ENCODE measurements at regions not wholly inside any gene's neighbourhood (a gene's known extent, or its start where the extent isn't known, plus 50 kb on each side); places are given as distances from the start of the nearest gene placed in this dataset.

DNA sequence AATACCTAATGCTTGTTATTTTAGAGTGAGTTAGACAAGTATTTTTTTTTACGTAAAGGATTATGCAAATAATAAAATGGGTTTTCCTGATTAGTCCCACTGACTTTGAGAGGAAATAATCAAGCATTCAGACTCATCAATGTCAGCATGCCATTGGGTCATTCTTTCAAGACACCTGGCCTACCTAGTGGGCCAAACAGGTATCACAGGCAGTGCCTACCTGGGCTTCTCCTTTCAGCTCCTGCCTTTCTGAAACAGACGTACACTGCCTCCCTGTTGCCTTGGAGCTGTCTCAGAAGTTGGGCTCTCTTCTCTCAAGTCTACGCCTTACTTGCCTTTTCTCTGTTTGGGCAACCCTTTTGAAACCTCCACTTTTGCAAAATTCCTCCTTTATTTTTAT is 545.6 kb downstream of the SNAPC1 start:
- no peak for DNase-seq

DNA sequence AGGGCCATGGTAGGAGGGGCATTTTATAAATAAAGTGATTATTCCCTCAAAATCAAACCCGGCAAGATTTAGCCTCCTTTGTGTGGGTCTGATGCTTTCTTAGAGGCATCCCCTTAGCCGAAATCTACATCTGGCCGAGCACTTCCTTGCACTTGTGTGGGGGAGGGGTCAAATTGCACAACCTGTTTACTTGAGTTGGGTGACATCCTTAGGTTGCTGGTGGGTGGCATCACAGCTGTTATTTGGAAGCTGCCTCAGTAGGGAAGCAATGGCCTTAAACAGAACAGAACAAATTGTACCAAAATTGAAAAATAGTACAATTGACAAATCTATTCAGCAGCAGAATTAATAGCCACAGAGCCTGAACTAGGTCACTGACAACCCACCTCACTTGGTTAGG is 546.1 kb downstream of the SNAPC1 start:
- no peak for DNase-seq

DNA sequence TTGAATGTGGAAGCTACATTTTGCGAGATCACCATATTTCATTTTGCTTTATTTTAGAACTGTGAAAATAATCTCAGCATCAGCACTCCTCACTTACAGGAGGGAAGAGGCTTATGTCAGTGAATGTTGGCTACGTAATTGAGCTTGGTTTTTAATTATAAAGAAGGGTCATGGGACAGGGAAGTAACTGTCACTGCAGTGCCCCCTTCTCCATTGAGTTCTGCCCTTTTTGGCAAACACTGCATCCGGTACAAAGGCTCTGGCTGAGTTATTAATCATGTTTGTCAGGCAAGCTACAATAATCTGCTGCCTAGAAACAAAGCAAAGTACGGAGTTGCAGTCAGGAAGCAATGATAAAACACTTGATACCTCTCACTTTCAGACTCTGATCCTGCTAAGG is 546.7 kb downstream of the SNAPC1 start:
- DNase-seq: no peak

DNA sequence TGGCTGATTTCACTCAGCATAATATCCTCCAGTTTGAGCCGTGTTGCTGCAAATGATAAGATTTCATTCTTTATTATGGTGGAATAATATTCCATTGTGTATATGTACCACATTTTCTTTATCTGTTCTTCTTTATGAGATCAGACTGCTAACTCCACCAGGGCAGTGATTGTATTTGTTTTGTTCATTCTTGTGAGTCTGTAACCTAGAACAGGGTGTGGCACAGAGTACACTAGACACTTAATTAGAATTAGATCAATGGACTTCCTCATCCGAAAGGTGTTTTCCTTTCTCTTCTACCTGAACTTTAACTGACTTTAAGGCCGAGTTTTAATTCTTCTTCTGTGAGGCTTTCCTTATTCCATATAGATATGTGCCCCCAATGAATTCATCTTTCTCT is 551.0 kb downstream of the SNAPC1 start:
- DNase-seq: no peak

DNA sequence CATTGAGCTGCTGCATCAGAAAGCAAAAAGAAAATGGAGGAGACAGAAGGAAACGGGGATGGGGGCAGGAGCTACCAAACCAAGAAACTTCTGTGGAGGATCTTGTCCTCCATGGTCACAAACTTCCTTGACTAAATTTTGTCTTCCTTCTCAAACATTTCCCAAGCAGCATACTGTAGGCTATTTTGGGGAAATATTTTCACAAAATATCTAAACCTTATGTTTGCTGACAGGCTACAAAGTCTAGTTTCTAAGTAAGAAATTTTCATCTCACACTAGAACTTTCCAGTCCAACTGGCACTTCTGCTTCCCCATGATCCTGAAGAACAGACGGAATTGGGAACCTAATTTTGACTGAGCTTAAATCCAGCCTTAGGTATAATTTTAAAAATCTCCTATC is 552.0 kb downstream of the SNAPC1 start:
- DNase-seq: no peak

DNA sequence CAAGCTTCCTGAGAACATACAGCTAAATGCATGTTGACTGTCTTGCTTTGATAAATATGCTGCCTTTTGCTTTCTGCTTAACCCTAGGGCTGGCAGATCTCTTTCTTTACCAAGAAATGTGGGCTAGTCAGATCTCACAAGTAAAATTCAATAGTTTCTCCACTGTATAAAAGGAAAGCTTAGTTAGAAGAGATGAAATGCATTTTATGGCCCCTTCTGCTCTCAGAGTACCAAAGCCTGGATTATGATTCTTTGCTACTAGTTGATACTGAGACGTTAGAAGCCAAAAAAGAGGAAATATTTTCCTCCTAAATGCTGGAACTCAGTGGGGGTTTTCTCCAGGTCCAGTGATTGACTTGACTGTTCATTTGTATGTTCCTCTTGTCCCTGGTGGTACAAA is 552.7 kb downstream of the SNAPC1 start:
- no peak for DNase-seq

DNA sequence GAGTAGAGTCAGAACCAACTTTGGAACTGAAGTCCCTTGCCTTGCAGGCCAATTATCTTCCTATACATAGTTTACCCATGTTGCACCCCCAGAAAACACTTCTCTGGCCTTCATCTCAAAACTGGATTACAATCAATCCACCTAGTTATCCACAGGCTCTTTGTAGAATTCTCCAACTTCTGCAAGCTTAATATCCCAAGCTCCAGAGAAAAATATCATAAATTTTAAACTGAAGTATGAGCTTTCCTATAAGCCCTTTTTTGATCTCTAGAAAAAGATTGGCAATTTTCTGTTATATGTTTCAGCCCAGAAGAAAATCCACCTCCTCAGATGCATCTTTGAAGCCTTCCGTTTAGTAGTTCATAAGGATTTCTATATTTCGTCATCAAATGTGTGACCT is 553.4 kb downstream of the SNAPC1 start:
- no peak for DNase-seq

DNA sequence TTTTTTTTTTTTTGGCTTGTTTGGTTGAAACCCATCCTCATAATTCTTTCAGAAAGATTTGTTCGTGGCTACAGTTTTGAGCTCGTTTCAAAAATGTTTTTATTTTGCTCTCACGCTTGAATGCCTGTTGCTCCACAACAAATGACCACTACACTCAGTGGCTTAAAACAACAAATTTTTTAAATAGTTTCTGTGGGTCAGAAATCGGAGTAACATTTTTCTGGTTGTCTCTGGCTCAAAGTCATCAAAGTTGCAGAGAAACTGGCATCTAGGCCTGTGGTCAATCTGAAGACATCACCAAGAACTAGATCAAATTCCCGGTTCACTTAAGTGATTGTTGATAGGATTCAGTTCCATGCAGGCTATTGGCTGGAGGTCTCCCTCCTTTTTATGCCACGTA is 560.0 kb downstream of the SNAPC1 start:
- DNase-seq: no peak

DNA sequence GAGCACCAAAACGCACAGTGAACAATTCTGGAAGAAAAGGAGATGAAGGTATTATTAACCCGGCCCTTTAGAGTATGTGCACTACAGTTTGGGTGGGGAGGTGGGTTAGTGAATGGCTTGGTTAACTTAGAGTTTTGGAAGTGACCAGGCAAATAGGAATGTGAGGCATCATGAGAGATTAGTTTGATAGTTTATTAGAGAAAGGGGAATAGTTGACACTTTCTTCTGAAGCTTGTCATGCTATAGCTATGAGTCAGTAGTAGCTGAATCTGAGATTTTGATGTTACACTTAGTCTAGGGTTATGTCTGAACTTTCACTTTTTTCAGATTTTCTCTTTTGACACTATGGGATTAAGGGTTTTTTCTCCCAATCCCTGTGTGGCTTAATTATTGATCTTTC is 567.2 kb downstream of the SNAPC1 start:
- DNase-seq: no peak

DNA sequence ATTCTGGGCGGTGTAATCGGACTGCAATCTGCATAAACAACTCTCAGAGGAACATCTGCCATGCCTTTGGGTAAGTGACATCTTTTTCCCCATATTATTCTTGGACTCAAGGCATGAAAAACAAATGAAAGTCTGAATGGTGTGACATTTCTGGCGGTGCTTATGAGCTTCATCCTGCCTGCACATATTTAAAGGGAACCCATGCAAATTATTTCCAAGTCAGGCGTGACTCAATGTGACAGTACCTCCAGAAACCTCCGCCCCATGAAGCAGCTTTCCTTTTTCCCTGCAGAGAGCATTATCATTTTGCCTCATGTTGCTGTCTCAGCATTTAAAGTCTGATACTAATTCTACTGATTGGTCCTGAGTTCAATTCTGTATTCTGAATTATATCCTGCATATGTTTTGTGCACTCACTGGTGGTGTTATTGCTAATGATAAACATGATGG is 585.4 kb downstream of the SNAPC1 start:
- DNase-seq: no peak

DNA sequence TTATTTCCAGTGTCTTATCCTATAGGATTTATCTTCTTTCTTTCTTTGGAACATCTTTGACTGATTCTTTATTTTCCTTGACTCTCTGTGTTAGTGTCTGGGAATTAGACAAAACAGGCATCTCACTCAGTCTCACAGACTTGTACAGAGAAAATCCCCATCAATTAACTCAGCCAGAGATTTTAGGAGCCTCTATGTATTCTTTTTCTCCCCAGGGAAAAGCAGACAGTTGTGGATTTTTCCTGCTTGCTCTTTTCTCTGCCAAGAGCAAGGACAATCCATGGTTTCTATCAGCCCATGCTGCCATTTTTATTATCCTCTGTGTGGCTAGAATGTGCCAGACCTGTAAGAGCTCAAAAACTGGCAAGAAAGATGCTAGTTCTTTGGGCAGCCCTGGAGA is 595.1 kb downstream of the SNAPC1 start:
- no peak for DNase-seq

DNA sequence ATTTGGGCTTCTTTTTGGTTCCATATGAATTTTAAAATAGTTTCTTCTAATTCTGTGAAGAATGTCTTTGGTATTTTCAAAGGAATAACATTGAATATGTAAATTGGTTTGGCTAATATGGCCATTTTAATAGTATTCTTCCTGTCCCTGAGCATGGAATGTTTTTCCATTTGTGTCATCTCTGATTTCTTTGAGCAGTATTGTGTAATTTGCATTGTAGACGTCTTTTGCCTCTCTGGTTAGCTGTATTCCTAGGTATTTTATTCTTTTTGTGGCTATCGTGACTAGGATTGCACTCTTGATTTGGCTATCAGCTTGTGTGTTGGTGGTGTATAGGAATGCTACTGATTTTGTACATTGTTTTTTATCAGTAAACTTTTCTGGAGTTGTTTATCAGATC is 601.9 kb downstream of the SNAPC1 start:
- no peak for DNase-seq

DNA sequence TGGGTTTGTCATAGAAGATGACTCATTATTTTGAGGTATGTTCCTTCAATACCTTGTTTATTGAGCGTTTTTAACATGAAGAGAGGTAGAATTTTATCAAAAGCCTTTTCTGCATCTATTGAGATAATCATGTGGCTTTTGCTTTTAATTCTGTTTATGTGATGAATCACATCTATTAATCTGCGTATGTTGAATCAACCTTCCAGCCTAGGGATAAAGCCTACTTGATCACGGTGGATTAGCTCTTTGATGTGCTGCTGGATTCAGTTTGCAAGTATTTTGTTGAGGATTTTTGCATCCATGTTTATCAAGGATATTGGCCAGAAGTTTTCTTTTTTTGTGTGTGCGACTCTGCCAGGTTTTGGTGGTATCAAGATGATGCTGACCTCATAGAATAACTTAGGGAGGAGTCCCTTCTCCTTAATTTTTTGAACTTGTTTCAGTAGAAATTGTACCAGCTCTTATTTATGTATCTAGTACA is 602.6 kb downstream of the SNAPC1 start:
- no peak for DNase-seq

DNA sequence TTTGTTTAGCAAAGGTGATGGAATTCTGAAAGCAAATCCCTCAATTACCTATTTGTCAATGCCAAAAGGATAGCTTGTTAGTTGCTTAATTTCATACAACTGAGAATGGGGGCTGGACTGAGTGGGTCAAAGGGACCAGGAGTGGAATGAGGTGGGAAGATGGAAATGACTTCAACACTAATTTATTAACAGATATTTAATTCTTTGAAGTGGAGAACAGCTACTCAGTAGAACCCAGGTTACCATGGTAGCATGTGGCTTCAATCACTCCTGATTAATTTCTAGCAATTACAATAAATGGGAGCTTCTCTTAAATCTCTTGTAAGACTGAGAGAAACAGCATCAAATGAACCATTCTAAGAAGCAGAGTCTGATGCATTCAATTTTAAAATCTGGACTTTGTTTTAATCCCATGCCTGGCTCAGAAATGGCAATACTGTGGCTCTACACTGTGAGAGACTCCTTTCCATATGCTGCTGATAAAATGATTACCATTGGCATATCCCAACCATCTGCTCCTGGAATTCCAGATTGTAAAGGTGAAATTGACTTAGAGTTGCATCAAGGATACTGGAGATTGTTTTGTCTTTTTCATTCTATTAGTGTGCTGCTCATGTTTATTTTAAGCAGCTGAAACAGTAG is 607.8 kb downstream of the SNAPC1 start:
- no peak for DNase-seq

DNA sequence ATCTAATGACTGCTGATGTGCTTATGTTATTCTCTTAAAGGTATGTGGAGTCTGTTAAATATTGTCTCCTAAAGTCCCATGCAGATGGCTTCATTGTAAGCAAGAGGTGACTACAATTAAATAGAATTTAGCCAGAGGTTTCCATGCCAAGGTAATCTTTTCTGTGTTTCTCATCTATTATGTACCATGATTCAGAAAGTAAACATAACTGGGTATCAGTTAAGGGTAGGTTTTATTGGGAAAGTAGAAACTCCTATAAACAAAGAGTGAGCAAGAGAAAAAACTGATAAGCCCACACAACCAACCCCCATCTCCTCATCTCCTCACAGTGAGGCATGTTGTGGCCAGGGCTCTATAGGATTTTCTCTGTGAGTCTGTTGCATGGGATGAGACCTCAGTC is 611.7 kb downstream of the SNAPC1 start:
- DNase-seq: no peak

DNA sequence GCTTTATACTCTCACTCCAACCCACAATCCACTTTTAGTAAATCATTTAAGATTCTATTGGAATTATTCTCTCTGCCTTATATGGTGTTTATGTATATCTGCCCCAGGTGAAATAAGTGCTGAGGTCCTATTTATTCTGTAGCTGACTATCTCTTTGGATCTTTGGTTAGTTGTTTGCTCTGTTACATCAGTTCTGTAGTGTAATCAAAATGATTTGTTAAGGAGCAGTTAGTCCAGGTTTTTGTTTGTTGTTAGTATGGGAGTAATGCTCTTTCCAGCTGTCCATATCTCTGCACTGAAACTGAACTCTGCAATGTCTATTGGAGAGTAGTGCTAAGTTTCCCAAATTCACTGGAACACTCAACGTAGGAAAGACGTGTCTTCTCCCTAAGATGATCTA is 615.8 kb downstream of the SNAPC1 start:
- no peak for DNase-seq

DNA sequence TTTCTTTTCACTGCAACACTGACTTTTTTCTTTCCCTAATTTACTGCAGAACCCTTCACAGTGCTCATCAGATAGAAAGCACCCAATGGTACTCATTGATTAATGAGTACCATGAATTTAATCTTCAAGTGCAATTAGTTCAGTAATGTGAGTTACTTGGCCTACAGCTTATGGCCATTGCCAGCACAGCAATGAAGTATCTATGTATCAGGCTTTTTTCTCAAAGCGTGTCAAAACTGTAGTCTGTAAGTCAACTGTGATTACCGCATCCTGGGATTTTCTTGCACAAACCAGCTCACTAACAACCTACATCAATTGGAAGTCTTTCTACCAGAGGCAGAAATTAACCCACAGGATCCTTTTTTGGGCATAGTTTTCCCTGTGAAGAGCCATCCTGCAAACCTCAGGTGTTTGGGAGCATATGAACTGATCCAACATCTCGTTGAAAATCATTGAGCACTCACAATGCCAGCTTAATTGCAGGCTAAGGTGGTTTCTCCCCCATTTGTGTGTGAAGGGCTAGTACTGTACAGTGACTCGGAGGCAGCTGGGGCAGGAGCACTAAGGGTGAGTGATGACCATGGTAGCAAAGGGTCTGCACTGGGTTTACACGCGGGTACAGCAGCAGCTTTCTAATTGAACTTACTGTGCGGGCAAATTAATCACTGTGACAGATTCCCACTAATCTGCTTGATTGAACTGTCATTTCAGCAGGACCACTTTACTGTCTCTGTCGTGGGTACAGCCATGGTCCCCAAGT is 619.3 kb downstream of the SNAPC1 start:
- no peak for DNase-seq

DNA sequence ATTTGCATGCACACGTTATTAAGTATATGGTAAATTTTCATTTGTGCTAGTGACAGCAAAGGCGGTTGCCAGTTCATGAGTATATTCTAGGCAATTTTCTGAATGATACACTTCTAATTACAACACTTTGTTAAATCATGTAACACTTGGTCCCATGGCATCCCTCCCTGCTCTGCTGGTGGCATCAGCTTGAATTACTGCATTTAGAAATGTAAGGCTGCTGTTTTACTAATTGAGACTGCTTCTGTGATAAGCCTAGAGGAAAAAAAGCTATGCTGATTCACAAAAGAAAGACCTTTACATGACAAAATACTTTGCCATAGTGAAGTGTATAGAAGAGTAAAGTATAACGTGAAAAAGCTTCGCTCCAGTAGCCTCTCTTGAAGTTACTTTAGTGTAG is 636.1 kb downstream of the KCNH5 start:
- DNase-seq: no peak

DNA sequence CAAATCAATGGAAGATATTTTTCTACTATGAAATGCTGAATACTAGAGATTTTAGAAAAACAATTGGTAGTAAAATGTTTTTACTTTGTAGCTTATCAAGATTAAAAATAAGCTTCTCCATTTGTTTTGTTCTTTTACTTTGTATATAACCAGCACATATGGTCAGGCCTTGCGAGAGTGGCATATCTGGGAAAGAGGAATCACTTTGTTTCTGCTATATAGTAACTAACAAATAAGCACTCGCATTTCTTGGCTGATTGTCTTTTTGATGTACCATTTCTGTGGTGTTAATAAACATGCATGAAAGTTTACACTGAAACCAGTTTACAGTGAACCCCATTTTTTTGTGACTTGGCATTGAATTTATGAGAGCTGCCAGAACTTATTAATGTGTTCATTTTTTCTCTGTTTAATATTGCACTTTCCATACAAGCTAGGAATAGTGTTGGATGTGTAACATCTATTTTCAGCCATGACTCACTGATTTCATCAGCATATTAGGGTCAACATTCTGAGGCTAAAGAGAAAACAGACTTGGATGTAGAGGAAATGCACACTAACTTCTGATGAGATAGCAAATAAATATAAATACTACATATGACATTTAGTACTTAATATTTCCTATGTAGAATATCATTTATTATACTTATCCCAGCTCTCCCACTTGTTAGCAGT is 635.5 kb downstream of the KCNH5 start:
- DNase-seq: no peak

DNA sequence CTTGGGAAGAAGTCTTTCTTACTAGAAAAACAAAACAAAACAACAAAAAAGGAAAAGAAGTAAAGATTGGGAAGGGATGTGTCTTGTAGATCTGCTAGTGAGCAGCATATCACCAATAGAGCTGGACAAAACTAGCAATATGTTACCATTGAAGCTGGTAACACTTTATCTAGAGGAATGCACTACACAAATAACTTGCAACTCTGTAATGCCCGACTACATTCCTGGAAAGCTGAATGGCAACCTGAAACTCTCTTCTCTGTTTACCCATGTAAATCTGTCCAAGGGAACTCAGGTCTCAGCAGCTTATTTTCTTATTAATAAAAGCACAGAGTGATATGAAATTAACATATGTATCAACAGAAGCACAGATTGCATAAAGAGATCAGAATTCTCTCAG is 624.4 kb downstream of the KCNH5 start:
- DNase-seq: no peak

DNA sequence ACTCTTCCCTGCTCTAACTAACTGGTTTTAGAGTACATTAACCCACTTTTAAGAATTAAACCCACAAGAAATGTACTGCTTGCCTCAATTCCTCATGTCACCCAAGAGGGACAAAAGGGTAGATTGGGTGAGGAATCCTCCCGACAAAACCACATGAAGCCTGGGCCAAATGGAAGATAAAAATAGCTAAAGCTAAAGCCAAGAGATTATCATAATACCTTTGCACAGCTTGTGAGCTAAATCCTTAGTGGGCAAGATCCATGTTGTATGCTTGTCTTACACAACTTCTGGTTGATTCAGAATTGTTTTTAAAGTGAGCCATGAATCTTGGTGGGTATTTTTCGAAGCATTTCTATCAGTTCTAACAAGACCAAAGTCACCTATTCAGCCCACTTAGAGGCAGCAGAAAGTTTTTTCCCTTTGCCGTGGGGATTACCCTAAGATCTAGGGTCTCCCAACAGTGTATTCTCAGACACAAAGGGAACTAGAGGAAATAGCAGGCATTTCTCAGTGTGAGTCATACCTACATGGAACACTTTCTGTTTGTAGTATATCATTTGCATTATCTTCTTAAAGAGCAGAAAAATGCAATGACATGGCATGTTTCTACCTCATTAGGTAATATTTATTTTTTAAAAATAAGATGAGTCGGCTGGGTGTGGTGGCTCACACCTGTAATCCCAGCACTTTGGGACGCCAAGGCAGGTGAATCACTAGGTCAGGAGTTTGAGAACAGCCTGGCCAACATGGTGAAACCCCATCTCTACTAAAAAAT is 616.6 kb downstream of the KCNH5 start:
- no peak for DNase-seq

DNA sequence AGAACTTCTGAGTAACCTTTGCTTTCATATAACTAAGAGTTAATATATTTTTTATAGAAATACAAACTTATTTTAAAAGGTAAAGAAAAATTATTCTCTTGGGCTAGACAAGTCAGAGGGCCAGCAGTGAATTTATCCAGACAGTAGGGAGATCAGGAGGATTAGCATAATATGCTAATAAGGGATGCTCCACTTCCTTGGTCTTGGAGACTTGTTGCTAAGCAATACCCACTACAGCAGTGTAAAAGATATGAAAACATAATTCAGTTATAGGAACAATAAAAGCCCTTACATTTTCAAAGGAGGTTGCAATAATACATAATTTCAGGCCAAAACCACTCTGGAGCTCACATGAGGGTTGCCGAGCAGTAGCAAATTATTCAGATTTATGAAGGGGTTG is 615.6 kb downstream of the KCNH5 start:
- DNase-seq: no peak

DNA sequence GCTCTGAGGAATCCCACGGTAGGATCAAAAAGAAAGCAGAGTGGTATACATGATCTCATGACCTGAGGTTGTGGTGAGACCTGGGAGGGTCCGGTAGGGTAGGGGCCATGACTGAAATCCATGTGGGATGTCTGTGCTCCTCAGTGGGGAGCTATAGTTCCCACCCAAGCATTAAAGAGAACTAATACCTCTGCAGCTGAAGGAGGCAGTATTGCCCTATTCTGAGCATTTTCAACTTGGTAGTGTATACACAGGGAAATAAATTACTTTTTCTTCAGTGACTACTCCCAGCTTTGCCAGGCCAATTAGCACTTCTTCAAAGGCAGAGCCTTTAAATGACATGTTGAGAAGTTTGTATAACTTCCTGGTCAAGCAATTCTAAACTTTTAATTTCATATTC is 613.8 kb downstream of the KCNH5 start:
- no peak for DNase-seq
